ENCODE measurements at regions not wholly inside any gene's neighbourhood (a gene's known extent, or its start where the extent isn't known, plus 50 kb on each side); places are given as distances from the start of the nearest gene placed in this dataset.

DNA sequence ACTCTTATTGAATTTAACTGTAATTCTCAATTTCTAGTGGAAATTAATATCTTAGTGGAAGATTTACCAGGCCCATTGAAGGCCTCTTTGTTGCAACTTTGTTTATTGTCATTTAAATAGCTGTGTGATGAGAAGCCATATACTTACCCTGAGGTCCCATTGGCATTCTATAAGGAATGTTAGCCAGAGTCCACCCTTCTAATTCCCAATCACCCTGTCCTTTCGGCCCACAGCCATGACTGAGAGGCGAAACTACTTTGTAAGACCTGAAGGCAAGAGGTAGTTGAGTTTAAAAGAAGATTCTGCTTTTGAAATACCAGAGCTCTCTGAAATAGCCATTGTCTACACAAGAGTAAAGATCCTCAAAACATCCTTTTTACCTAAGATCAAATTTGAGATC, 290.5 kb upstream of the RARB start:
- no peak for ATAC-seq (ENCODE audit: low FRiP score)
- no peak for TF ChIP-seq CTCF (IDR thresholded peaks at IDR 0.05)
- DNase-seq (ENCODE audit: low spot score), result no peak

- no peak for TF ChIP-seq CTCF (IDR thresholded peaks at IDR 0.05)
- DNase-seq (ENCODE audit: low spot score) (no peak), ATAC-seq (ENCODE audit: low FRiP score) (no peak)
These were observed 288.8 kb upstream of the RARB start for GRCh38 chr3:25139267-25139666.

DNA sequence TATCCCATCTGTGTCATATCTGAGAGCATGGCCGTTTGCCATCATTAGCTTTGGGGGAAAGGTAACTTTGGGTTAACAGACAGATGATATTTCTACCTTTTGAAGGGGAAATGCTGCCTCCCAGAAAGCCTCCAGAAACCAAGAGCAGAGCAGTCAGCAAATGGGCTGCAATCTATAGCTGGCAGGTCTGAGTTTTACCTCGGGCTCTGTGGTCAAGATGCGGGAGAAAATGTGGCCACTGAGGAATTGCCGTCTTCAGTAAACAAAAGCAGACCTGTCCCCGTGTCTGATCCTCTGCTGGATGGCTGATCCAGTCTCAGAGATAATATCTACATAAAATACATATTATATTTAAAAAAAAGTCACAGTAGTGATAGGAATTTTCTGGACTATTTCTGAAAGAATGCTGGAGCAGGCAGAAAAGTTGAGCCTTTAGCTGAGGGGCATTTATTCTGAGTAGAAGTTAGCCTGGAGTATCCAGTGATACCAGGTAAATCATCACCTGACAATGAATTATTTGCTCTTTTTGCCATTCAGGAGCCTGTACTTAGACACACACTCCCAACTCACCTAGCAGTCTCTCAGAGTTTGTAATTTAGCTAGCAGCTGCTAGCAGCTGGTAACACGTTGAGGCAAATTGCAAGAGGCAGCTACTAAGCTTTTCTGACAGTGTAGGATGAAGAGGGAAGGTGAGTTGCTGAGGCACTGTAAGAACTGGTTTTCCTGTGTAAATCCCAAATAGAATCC, 285.3 kb upstream of the RARB start:
- no peak for TF ChIP-seq CTCF (IDR thresholded peaks at IDR 0.05)
- no peak for DNase-seq (ENCODE audit: low spot score)
- no peak for ATAC-seq (ENCODE audit: low FRiP score)

DNA sequence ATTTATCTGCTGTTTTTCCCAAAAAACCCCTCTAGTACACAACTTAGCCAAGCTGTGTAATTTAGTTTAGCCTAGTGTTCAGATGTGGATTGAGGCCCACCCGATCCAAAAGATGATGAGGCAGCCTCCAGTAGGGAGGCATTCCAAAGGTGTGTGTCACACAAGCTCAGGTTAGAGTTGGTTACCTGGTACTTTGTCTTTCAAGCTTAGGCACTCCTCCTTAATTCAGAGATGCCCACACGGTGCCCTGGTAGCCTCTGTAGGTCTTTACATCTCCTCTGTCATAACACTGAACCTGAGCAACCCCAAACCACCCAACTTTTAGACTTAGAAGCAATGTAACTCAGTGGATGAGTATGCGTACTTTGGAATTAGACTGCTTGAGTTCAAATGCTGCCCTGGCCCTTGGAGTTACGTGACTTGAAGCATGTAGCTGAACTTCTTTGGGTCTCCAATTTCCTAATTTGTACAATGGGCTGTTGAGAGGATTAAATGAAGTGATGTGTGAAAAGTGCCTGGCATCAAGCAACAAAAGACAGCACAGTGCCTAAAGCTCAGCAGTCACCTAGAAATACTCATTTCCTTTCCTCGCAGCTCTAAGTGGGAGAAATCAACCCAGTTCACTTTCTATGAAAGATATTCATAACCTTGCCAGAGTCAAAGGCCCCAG, 284.6 kb upstream of the RARB start:
- ATAC-seq (ENCODE audit: low FRiP score) (no peak), DNase-seq (ENCODE audit: low spot score) (no peak)
- no peak for TF ChIP-seq CTCF (IDR thresholded peaks at IDR 0.05)

DNA sequence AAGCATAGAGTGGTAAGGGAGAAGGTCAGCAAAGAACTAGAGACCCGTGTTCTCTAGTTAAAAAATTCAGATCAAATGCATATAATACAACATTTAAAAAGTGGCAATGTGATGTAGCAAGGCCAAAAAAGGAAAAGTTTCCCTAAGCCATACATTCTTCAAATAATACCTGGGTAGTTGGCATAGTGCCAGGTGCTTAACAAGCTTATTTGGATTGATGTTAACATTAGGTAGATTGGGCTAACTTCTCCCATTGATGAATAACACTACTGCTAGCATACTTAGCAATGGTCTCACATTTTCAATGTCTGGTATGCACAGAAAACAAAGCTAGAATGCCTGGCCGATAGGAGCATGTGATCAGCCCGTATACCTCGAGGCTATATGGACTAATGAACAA, 283.6 kb upstream of the RARB start:
- DNase-seq (ENCODE audit: low spot score), result no peak
- ATAC-seq (ENCODE audit: low FRiP score), result no peak
- TF ChIP-seq CTCF (IDR thresholded peaks at IDR 0.05), result no peak

- ATAC-seq (ENCODE audit: low FRiP score), result no peak
These were observed 282.9 kb upstream of the RARB start for GRCh38 chr3:25145176-25145575.

More at GRCh38 chr3:25145176-25145575, 282.9 kb upstream of the RARB start:
- no peak for TF ChIP-seq CTCF (IDR thresholded peaks at IDR 0.05)
- no peak for DNase-seq (ENCODE audit: low spot score)

All from omental fat pad (tissue), 3 donors.